SU-DHL-6 (cell line): ENCODE measurements at regions not wholly inside any gene's neighbourhood (a gene's known extent, or its start where the extent isn't known, plus 50 kb on each side); places are given as distances from the start of the nearest gene placed in this dataset.

Experiments used
- EZH2phosphoT487 ChIP-seq: fragments of 200-600 bp; sonication (generic), shearing (Covaris generic); conservative IDR thresholded peaks from 2 replicates; pipeline ENCODE4 v1.6.1; 2018; ENCODE audit warnings: mild to moderate bottlenecking, antibody characterized with exemption, low read length, moderate library complexity, mixed read lengths
- TF ChIP-seq, protein P1 (sequence below): fragments of 200-600 bp; sonication (generic); IDR thresholded peaks from one replicate; pipeline ENCODE4 v1.5.1; 2017; ENCODE audit warnings: antibody characterized with exemption, mild to moderate bottlenecking, low read length, moderate library complexity; ENCODE audit not compliant: insufficient read depth, poor library complexity, severe bottlenecking

DNA sequence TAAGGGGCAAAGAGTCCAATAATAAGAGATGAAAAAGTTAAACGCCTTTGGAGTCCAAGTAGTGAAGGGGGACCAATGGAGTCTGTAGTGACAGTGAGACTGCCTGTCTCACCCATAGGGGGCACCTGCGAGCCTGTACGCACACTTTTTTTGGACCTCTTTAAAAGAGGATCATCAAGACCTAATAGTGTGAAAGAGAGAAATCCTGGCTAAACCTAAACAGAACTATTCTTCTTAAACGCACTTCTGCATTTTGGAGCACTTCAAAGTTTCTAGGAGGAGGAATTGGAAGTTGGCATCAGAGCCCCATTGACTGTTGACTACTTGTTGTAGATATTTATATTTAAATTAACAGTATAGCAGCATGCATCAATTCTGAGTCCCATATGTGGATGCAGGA is 636.1 kb upstream of the KLF4 start:
- TF ChIP-seq, protein P1, sequence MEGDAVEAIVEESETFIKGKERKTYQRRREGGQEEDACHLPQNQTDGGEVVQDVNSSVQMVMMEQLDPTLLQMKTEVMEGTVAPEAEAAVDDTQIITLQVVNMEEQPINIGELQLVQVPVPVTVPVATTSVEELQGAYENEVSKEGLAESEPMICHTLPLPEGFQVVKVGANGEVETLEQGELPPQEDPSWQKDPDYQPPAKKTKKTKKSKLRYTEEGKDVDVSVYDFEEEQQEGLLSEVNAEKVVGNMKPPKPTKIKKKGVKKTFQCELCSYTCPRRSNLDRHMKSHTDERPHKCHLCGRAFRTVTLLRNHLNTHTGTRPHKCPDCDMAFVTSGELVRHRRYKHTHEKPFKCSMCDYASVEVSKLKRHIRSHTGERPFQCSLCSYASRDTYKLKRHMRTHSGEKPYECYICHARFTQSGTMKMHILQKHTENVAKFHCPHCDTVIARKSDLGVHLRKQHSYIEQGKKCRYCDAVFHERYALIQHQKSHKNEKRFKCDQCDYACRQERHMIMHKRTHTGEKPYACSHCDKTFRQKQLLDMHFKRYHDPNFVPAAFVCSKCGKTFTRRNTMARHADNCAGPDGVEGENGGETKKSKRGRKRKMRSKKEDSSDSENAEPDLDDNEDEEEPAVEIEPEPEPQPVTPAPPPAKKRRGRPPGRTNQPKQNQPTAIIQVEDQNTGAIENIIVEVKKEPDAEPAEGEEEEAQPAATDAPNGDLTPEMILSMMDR: no peak
- no peak for TF ChIP-seq EZH2phosphoT487
